HG03520 (cell line): ENCODE measurements at regions not wholly inside any gene's neighbourhood (a gene's known extent, or its start where the extent isn't known, plus 50 kb on each side); places are given as distances from the start of the nearest gene placed in this dataset.
"Not testable (repeated sequence)": the region's sequence is repeated elsewhere in the genome, so short reads cannot be mapped to it uniquely, and the experiment has no call there.

Source experiments
- ATAC-seq: cut with Tn5 transposase; IDR thresholded peaks from one replicate; pipeline ENCODE4 v1.9.1; 2021; ENCODE audit warnings: mild to moderate bottlenecking, moderate library complexity; ENCODE audit not compliant: unreplicated experiment

DNA sequence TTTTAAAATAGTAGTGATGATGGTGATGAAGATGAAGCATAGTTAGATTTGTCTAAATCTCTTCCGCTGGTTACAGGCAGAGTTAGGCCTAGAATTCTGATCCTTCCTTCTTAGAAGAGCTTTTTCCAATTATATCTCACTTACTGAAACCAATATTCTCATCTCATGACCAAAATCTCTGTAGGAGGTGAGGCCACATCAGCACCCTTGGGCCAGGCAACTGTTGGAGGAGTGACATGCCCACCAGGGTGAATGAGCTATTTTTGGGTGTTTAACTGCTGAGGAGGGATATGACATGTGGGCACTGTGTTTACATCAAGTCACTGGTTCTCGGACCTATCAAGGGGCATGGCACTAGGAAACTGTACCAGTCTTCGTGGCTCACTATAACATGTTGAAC, 102.2 kb upstream of the SLC24A3 start:
- no peak for ATAC-seq

DNA sequence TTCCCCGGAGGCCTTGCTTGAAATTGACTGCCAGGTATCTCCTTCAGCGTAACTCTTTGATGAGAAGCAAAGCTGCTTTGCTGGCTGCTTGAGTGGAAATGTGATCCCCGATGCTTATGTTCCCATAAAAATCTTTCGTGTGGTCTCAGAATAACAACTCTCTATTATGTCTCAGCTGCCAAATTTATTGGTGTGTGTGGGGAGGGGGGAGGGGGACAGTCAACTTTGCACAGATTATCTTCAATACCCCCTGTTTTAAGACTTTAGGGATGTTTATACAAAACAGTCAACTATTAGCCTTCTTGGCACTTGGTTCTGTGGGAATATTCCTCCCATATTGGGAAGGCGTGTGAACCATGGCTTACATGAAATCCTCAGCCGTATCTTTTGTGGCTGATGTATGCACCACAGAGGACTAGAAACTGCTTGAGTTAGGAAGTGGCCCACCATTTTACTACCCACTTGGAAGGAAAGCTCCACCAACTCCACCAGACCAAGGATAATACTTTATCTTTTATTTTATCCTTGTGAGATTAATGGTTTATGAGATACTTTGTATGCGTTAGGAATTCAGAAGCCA, 101.5 kb upstream of the SLC24A3 start:
- ATAC-seq = no peak

DNA sequence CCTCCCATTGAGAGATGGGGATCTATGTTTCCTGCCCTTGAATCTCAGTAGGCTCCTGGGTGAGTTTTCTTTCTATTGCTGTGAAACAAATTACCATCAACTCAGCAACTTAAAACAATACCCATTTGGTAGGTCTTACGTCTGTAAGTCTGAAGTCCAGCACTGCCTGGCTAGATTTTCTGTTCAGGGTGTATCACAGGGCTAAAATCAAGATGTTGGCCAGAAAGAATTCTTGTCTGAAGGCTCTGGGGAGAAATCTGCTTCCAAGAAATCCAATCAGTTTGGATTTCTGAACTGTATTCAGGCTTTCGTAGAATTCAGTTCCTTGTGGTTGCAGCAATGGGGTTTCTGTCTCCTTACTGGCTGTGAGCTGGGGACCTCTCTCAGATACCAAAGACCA, 99.6 kb upstream of the SLC24A3 start:
- ATAC-seq = no peak

DNA sequence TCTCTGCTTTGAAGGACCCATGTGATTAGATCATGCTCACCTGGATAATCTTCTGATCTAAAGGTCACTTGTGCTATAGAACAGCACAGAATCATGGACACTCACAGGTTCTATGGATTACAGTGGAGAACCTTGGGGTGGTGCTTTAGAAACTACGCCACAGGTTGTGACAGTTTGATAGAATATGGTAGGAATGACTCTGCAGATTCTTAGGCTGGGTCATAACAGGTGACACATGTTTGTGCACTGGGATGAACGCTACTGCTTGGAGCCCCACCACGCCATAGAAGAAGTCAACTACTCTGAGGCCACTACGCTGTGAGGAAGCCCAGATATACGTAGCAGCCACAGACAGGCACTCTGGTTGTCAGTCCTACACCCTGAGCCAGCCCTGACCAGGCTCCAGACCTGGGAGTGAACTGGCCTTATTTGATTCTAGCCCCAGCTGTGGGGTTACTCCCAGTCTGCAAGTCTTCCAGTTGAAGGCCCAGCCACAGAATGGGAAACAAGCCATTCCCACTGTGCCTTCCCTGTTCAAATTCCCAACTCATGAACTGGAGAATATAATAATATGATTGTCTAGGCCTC, 99.0 kb upstream of the SLC24A3 start:
- ATAC-seq = no peak

DNA sequence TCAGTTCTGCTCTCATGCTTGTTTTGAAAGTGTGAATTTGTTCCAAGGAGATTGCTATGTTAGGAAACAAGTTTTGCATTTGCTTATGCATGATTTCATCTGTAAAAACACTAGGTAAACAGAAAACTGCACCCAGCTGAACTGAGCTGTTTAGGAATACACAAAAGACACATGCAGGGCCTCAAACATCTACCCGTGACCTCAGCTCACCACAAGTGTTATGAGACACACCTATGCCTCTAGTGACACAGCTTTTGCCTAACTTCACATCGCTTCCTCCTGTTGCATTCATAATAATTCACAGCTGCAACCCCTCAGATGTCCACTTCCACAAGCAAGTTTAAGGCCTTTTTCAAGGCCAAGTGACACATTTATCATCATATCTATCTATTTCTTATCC, 98.0 kb upstream of the SLC24A3 start:
- no peak for ATAC-seq

DNA sequence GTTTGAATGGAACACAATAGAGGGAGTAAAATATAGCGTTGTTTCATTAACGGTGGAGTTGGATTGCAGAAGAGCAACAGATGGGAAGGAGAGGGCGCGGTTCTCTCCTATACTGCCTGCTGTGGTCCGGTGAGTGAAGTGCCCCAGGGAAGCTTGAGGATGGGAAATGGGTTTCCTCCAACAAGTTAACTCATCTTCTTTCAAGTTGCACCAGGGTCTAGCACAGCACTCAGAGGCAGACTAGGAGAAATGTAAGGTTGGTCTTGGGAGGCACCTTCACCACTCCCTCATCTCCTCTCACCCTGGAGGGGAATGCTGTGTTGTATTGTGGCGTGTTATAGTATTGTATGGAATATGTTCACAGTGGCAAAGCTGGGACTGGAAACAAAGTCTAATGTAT, 96.9 kb upstream of the SLC24A3 start:
- ATAC-seq = no peak

DNA sequence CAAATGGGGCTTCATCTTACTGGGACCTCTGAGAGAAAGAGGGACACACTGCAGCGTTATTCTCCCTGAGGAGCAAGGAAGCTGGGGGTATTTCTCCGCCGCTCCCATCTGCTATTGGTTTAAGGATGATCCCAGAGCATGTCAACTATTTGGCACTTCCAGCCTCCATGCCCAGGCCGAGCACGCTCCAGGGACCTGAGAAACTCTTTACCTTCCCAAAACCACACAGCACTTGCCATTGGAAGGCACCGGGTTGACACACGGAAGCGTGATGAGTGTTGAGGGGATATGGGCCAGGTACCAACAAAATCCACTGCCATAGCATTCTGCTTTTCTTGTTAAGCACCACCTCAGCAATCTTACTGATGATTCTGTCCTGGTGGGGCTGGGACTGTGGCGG, 92.4 kb upstream of the SLC24A3 start:
- ATAC-seq = no peak

DNA sequence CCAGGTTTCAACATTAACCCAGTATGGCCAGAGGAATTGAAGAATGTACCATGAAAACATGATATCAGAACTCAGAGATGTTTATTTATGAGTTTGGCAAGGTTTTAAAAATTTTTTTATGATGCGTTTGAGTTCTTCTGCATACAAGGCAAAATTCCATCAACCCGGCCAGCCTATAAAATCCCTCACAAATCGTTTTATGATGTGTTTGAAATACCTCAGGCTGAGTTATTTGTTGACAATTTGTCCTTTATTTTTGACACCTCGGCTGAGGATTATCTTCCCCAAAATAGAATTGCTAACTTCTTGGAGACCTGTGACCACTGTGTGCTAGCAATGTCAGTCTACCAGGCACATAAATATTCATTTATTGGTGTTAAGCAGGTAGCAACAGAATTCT, 91.9 kb upstream of the SLC24A3 start:
- ATAC-seq = no peak

DNA sequence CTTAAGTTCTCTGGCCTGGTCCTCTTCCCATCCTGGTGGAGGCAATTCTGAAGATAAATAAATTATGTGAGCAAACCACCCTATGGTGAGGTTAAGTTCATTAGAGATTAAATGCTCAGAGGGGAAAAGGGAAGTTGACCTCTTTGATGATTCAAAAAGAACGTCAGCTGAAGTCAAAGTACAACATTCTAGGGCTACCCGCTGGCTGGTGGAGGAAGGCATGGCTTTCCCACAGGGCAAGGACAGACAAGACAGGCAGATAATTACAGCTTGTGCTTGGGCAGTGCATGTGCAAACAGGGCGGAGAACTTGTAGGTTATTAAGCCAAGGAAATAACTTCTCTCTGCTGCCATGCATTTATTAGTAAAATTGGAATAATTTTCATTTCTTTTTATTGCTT, 91.0 kb upstream of the SLC24A3 start:
- ATAC-seq = no peak

DNA sequence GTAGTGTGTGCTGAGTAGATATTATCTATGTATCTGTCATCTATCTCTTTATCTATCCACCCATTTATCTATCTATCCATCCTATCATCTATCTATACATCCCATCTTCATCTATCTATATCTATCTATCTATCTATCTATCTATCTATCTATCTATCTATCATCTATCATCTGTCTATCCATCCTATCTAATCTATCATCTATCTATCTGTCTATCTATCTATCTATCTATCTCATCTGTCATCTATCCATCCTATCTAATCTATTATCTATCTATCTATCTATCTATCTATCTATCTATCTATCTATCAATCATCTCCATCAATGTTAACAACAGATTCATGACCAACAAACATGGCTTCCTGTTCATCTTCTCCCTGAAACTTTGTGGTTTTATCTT, 90.5 kb upstream of the SLC24A3 start:
- ATAC-seq = no peak

DNA sequence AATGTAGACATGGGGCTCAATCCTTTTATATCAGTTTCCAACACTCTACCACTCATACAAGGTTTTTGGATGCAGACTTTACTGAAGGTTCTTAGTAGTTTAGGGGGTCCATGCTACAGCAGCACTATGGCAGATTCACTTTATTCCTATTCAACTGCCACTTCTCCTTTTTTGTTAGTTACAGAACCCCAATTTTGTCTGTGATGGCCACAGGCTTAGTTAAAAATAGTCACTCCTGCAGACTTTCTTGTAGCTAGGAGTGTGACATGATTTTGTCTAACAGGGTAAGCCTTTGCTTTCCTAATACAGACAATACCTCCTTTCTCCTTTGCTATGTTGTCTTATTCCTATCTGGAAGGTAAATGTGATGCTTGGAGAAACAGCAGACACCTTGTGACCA, 90.0 kb upstream of the SLC24A3 start:
- no peak for ATAC-seq

DNA sequence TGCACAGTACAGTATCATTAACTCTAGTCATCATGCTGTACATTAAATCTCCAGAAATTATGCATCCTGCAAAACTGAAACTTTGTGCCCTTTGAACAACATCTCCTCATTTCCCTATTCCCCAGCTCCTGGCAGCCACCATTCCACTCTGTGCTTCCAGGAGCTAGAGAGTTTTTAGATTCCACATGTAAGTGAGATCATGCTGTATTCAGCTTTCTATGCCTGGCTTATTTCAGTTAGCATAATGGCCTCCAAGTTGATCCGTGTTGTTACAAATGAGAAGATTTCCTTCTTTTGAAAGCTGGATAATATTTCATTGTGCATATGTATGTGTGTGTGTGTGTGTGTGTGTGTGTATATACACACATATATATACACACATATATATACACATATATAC, 86.9 kb upstream of the SLC24A3 start:
- no peak for ATAC-seq

DNA sequence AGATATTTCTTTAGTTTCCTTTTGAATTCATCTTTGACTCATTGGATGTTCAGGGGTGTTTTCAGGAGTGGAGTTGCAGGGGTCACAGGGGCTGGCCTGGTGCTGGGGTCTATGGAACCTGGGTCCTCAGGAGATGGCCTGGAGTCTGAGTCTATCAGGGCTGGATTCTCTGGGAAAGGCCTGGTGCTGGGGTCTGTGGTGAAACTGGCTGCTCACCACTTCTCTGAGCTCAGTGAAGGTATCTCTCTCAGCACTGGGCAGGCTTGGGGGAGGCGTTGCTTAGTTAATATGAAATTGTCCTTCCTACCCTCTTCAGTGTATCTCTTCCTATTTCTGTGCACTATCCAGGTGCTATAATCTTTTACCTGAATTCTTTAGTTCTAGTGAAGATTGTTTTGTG, 83.1 kb upstream of the SLC24A3 start:
- no peak for ATAC-seq

DNA sequence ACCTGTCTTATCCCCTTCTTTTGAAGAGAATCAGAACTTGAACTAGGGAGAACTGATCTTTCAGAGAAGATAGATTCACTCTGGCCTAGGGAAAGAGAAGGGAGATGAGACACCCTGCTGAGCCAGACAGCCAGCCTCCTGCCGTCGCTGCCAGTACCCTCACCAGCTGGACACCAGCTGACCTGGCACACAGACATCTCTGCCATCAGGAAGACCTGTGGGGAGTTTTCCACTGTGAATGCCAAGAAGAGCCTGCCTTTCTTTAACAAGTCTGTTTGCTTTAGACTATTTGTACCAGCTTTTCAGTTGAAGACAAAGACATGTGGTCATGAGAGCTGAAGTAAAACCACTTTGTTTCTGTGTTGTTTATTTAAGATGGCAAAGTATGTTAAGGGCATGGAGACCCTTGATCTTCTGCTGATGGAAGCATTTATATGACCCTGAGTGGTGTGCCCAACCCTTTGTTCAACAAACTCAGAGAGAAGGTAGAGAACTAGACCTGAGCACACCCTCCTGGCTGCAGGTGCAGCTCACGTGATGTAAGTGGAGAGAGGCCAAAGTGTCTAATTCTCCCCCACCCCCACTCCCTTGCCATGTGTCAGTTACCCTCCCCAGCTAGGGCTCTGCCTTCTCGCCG, 82.3 kb upstream of the SLC24A3 start:
- no peak for ATAC-seq

DNA sequence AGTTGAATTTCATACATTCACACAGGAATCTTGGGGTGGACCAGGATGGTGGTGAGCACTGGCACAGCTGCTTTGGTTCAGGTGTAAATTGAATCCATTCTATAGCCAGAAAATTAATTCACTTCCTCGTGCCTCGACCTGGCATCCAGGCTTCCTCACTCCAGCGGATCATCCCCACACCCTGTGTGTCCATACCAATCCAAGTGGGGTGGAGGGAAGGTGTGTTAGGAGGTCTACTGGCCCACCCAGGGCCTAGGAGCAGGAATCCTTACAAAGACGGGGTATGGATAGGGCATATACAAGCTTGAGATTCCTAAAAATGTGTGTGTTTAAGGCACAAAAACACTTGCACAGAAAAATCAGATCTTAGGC, 81.8 kb upstream of the SLC24A3 start:
- ATAC-seq = no peak

DNA sequence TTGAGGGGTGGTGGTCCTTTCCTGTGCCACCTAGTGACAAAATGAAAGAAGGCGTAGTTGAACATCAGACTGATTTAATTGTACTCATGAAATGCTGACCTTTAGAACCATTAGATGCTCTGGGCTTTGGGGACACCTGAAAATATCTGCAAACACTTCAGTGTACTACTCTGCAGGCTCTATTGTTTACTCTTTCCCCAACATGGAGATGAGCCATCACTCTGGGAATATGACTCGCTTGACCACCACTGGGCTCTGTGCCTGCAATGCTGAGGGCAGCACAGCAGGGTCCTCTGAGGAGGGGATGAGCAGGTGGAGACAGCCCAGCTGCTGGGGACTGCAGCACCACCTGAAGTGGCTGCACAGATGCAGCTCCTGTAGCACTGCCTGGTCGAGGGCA, 74.8 kb upstream of the SLC24A3 start:
- no peak for ATAC-seq

DNA sequence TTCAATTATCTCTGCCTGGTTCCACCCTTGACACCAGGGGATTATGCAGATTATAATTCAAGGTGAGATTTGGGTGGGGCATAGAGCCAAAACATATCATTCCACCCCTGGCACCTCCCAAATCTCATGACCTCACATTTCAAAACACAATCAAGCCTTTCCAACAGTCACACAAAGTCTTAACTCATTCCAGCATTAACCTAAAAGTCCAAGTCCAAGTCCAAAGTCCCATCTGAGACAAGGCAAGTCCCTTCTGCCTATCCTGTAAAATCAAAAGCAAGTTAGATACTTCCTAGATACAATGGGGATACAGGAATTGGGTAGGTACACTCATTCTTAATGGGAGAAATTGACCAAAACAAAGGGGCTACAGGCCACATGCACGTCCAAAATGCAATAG, 73.7 kb upstream of the SLC24A3 start:
- ATAC-seq = no peak

DNA sequence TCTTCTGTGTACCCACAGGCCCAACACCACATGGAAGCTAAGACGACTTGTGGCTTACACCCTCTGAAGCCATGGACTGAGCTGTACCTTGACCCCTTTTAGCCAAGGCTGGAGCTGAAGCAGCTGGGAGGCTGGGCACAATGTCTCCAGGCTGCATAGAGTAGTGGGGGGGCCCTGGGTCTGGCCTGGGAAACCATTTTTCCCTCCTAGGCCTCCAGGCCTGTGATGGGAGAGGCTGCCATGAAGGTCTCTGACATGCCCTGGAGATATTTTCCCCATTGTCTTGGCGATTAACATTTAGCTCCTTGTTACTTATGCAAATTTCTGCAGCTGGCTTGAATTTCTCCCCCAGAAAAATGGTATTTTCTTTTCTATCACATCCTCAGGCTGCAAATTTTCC, 72.9 kb upstream of the SLC24A3 start:
- ATAC-seq = not testable (repeated sequence)

DNA sequence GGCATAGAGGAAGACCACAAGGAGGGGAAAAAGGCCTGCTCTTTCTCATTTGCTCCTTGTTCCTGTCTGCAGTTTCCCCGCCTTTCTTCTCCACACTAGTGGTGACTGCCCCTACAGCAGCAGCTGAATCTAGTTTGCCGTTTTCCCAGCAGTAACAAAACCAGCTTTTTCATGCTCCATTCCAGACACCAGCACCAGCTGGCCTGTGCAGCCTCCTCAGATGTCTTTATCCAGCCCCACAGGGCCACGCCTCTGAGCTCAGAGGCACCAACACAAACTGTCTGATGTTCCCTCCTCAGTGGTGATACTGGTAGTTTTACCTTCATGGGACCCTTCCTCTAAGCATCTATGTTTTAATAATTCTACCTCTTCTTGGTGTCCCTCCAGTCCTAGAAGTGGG, 70.4 kb upstream of the SLC24A3 start:
- no peak for ATAC-seq

DNA sequence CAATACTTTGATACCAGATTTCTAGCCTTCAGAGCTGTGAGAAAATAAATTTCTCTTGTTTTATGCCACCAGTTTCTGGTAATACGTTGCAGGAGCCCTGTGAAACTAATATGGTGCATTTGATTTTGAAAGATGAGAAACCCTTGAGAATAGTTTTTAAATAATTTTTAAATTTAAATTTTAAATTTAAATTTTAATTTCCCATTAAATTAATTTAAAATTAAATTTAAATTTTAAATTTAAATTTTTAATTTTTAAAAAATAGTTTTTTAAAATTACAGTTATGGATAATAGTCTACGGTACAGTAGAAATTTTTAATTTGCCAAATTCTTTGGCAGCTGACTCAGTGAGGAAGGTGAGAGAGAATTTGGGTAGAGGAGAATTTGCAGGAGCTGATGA, 68.6 kb upstream of the SLC24A3 start:
- no peak for ATAC-seq

DNA sequence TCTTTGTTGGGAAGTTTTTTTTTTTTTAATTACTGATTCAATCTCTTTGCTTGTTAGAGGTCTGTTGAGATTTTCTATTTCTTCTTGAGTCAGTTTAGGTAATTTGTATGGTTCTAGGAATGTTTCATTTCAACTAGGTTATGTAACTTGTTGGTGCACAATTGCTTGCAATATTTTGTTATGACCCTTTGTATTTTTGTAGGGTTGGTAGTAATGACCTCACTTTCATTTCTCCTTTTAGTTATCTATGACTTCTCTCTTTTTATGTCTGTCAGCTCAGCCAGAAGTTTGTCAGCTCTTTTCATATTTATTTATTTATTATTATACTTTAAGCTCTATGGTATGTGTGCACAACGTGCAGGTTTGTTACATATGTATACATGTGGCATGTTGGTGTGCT, 51.1 kb upstream of the SLC24A3 start:
- ATAC-seq = no peak
